Activated naive CD8-positive, alpha-beta T cell treated with anti-CD3 and anti-CD28 coated beads, Interleukin-2, amount 10 ng/mL, durations not matched to agents 7 days and 5 days (primary cell): ENCODE measurements at regions not wholly inside any gene's neighbourhood (a gene's known extent, or its start where the extent isn't known, plus 50 kb on each side); places are given as distances from the start of the nearest gene placed in this dataset.

Experiments used
- ATAC-seq: fragments of 150-1000 bp; cut with Tn5 transposase; one replicate; pipeline ENCODE4 v1.10.0; 2021; ENCODE audit warnings: low read depth, moderate library complexity
- POLR2A ChIA-PET: fragments of 350-600 bp; sonication (Branson Sonifier 250); formaldehyde crosslinking; loops from one replicate; lab custom pipeline; 2021; ENCODE audit warnings: antibody characterized with exemption; lab: Charles Lee
- DNase-seq: peaks from one replicate; pipeline ENCODE4 v3.0.0; 2021
- H3K27ac Mint-ChIP-seq: one replicate; pipeline ENCODE4 v1.8.0; 2022; ENCODE audit warnings: mild to moderate bottlenecking, mixed read lengths
- H3K27me3 Mint-ChIP-seq: one replicate; pipeline ENCODE4 v1.8.0; 2022; ENCODE audit warnings: mild to moderate bottlenecking, moderate library complexity, mixed read lengths
- H3K36me3 Mint-ChIP-seq: one replicate; pipeline ENCODE4 v1.8.0; 2021; ENCODE audit warnings: mild to moderate bottlenecking, mixed read lengths
- H3K4me1 Mint-ChIP-seq: one replicate; pipeline ENCODE4 v1.8.0; 2021; ENCODE audit warnings: mixed read lengths
- H3K4me3 Mint-ChIP-seq: one replicate; pipeline ENCODE4 v1.8.0; 2022; ENCODE audit warnings: mild to moderate bottlenecking, moderate library complexity, mixed read lengths
- H3K9me3 Mint-ChIP-seq: one replicate; pipeline ENCODE4 v1.8.0; 2021; ENCODE audit warnings: mixed read lengths

DNA sequence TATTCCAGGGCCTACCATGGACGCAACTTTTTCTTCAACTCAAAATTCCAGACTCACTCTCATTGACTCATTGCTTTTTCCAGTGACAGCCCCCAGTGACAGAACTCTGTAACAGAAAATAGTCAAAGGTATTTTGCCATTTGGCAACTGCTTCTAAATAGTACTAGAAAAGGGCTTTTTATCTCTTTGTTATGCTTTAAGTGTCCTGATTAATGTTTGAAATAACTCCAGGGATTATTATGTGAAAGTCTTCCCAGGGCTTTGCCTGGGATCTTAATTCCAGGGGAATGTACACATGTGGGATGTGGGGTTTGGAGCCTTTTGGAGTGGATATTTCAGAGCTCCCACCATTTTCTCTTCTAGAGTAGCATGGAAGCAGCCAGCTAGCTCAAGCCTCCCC lies 198.8 kb downstream of the KCNS3 start:
- Mint-ChIP-seq H3K36me3 (no peaks in the 10 kb centered on the region), H3K4me3 (no peak overlapping the region), H3K27ac (no peak overlapping the region), H3K4me1 (peaks cover 10% of the 10 kb centered on the region), H3K27me3 (peaks cover 2% of the 10 kb centered on the region), H3K9me3 (no peaks in the 10 kb centered on the region)
- POLR2A ChIA-PET: no interaction called here
- DNase-seq (no peak), ATAC-seq (no peak)

DNA sequence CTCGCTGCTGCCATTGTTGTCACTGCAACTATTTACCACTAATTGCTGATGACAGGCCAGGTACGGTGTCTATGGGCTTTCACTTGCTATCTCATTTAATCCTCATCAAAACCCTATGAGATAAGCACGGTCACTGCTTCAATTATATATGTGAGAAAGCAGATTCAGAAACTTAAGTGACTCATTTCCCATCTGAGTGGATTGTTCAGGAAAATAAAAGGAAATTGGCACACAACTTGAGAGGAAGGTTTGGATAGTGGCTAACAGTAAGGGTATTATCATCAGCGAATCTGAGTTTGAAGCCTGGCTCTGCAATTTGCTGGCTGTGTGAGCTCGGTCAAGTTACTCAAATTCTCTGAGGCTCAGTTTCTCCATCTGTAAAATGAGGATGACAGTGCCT lies 196.0 kb downstream of the KCNS3 start:
- no peaks in the 10 kb centered on the region for H3K9me3 Mint-ChIP-seq
- peaks cover 6% of the 10 kb centered on the region for H3K27me3 Mint-ChIP-seq
- H3K4me3 Mint-ChIP-seq: no peak overlapping the region
- H3K4me1 Mint-ChIP-seq: peaks cover 10% of the 10 kb centered on the region
- no peaks in the 10 kb centered on the region for H3K36me3 Mint-ChIP-seq
- no peak overlapping the region for H3K27ac Mint-ChIP-seq
- POLR2A ChIA-PET: no interaction called here
- ATAC-seq (no peak), DNase-seq (no peak)

DNA sequence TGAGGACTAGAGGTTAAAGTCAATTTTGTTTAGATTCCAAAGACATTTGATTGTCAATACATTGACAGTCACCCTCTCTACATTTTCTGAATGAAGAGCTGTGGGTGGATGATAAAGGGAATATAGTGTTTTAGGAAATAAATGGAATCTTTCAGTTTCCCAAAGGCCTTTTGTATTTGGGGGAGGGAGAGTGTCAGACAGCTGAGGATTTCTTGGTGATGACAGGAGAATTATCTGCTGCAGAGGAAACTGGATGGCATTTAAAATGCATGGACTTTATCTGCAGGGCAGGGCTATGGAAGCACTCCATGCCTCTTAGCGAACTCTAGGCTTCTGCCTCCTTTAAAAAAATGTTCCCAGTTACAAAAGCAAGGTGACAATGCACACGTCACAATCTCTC lies 195.1 kb downstream of the KCNS3 start:
- Mint-ChIP-seq H3K4me1 (peaks cover 10% of the 10 kb centered on the region), H3K9me3 (no peaks in the 10 kb centered on the region), H3K36me3 (no peaks in the 10 kb centered on the region), H3K27me3 (peaks cover 6% of the 10 kb centered on the region), H3K4me3 (no peak overlapping the region), H3K27ac (no peak overlapping the region)
- ATAC-seq (no peak), DNase-seq (no peak)
- POLR2A ChIA-PET: no interaction called here

DNA sequence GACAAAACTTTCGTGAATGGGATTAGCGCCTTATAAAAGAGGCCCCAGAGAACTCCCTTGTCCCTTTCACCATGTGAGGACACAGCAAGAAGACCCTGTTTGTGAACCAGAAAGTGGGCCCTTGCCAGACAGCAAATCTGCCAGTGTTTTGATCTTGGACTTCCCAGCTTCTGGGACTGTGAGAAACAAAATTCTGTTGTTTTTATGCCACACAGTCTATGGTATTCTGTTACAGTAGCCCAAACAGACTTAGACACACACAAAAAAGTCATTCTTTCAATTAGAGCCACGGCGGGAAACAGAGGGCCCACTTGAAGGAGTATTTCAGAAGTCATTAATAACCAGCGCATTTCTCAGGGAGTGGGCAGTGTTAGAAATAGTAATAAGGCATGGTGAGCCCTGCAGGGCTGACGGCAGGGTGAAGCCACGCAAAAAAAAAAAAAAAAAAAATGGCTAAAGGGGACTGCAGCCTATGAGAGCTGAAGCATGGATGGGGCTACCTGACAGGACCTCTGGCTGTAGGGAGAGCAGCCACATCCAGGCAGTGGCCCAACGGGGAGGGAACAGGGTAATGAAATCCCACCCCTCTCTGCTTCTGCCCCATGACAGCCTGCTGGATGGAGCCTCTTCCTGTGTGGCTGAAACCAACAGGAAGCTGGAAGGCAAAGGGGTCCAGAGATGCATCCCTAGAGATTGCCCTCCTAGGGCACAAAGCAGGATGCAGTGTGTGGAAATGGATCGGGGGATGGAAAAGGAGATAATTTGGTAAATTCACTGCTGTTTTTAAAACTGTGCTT lies 189.3 kb downstream of the KCNS3 start:
- Mint-ChIP-seq H3K4me1 (no peaks in the 10 kb centered on the region), H3K27me3 (peaks cover 9% of the 10 kb centered on the region), H3K36me3 (no peaks in the 10 kb centered on the region), H3K9me3 (no peaks in the 10 kb centered on the region), H3K27ac (no peak overlapping the region), H3K4me3 (no peak overlapping the region)
- no peak for ATAC-seq
- POLR2A ChIA-PET: no interaction called here
- no peak for DNase-seq

DNA sequence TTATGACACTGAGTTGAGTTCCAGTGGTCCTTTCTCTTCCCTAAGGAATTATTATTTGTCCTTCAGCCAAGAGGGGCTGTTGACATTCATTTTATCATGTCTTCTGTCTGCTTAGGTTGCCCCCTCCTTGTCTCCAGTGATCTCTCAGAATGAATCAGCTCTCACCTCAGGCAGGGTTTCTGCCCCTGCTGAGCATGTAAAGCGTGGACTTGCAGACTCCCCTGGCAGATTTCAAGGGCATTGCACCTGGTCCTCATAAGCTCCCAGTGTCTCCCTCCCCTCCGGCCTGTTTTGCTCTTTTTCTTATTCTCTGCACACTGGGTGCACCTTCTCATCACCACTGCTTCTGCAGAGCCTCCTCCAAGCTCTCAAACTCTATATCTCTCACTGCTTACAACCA lies 188.4 kb downstream of the KCNS3 start:
- ATAC-seq (no peak), DNase-seq (no peak)
- no peaks in the 10 kb centered on the region for H3K36me3 Mint-ChIP-seq
- no peaks in the 10 kb centered on the region for H3K4me1 Mint-ChIP-seq
- H3K27ac Mint-ChIP-seq: no peak overlapping the region
- no peaks in the 10 kb centered on the region for H3K9me3 Mint-ChIP-seq
- POLR2A ChIA-PET: no interaction called here
- peaks cover 5% of the 10 kb centered on the region for H3K27me3 Mint-ChIP-seq
- H3K4me3 Mint-ChIP-seq: no peak overlapping the region

DNA sequence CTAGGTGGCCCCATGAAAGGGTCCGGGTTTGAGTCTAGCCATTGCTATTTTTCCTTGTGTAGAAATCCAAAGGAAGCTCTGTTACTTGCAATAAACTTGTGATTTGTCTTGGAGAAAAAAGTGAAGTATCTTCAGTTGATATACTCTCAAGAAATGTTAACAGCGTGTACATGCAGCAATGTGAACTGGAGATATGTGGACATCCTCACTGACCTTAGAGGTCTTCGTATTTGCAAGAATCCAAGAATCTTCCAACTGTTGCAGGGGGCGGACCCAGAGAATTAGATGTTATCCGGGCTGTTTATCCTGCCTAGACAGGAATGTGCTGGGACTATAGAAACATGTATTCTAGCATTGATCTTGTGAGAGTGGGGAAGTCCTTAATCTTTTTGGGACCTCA lies 187.6 kb downstream of the KCNS3 start:
- Mint-ChIP-seq H3K27me3 (peaks cover 4% of the 10 kb centered on the region), H3K36me3 (no peaks in the 10 kb centered on the region), H3K9me3 (no peaks in the 10 kb centered on the region), H3K4me3 (no peak overlapping the region), H3K27ac (no peak overlapping the region), H3K4me1 (no peaks in the 10 kb centered on the region)
- POLR2A ChIA-PET: no interaction called here
- no peak for DNase-seq
- ATAC-seq: no peak

DNA sequence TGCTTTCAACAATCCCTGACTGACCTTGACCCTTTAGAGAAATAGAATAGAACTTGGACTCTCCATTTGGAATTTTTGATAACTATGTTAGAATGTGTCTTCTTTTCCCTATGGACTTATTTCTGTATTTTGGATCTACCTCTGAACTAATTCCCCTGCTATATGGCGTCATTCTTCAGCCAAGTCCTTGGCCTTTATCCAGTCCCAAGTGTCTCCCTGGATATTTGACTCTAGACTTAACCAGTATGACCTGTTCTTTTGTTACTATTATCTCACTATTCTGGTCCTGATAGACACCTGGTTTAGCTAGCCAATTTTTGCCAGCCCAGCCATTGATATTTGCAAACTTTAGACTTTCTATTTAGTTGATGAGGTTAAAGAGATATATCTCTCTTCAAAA lies 186.8 kb downstream of the KCNS3 start:
- Mint-ChIP-seq H3K9me3 (no peaks in the 10 kb centered on the region), H3K4me1 (no peaks in the 10 kb centered on the region), H3K27me3 (peaks cover 4% of the 10 kb centered on the region), H3K36me3 (no peaks in the 10 kb centered on the region), H3K4me3 (no peak overlapping the region), H3K27ac (no peak overlapping the region)
- no peak for ATAC-seq
- no peak for DNase-seq
- POLR2A ChIA-PET: no interaction called here

DNA sequence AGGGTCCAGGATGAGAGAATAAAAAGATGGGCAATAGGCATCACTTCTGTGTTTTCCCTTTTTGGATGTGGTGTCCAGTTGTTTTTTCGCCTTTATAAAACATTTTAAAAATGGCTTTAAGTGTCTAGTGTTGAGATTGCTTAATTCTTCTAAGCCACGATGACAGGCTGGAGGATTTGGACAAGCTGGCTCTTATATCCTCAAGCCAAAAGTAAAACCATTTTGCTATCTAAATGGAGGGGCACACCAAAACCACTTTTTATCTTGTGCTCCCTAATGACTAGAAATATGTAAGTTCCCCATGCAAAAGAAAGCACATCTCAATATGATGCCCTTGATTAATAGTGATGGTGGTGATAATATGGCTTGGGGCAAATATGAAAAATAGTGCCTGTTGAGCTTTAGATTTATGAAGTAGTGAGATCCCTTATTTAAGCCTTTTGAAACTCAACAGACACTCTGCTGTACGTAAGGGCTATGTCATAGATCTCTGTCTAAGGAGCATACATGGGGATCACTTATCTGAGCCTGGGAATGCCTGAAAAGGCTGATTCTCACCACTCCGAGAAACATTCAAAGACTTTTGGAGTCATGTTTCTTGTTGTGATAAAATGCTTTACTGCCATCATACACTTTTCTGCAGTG lies 185.5 kb downstream of the KCNS3 start:
- POLR2A ChIA-PET: no interaction called here
- Mint-ChIP-seq H3K27me3 (peaks cover 7% of the 10 kb centered on the region), H3K27ac (no peak overlapping the region), H3K9me3 (no peaks in the 10 kb centered on the region), H3K4me1 (no peaks in the 10 kb centered on the region), H3K36me3 (no peaks in the 10 kb centered on the region), H3K4me3 (no peak overlapping the region)
- DNase-seq: no peak
- ATAC-seq: no peak

DNA sequence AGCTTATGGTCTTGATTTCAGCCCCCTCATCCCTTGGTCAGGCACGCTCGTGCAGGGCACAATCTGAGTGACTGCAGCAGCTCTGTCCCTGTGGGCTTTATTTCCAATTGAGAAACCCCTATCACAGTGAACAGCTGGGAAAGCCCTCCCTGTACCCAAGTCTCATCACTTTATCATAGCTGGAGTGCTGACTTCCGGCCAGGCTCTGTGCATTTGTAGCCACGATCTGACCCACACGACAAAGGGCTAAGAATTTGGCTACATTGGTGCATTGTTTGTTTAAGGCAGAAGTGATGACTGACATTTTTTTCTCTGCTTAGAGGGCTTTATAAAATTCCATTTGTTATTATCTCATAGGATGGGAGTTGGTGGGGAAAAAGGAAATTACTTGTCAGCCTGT lies 184.4 kb downstream of the KCNS3 start:
- Mint-ChIP-seq H3K4me3 (no peak overlapping the region), H3K4me1 (no peaks in the 10 kb centered on the region), H3K36me3 (no peaks in the 10 kb centered on the region), H3K9me3 (no peaks in the 10 kb centered on the region), H3K27ac (no peak overlapping the region), H3K27me3 (peaks cover 7% of the 10 kb centered on the region)
- POLR2A ChIA-PET: no interaction called here
- DNase-seq (no peak), ATAC-seq (no peak)

DNA sequence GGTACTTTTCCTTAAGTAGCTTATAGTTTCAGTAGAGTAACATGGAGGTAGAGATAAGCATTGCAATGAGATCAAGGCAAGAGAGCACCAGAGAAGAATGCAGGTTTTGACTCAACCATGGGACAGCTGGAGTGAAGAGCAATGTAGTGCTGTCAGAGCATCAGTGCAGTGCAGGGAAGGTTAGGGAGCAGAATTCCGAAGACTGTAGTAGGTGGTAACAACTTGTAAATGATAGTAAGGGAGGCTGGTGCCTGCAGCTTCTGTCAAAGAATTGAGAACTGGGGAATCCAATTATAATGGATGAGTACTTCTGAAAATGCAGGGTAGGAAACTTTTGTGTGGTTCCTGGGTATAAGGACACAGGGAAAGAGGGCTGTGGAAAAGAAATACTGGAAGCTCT lies 183.2 kb downstream of the KCNS3 start:
- POLR2A ChIA-PET: no interaction called here
- Mint-ChIP-seq H3K27ac (no peak overlapping the region), H3K4me3 (no peak overlapping the region)

DNA sequence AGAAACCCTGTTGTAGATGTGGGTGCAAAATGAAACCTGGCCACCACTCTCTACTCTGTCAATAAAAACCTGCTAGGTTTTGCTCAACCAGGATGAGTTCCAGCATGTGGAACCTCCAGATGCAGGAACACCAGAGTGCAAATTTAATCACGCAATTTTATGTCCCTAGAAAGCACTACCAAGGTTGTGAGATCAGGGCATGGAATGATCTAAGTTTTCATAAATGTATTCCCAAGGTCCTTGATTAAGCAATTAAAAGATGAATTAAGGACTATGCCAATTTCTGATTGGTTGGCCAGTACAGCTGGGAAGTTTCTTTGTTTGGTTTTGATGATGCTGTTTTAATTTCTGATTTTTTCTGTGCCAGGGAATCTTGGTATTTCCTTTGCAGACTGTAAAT lies 179.2 kb downstream of the KCNS3 start:
- no peaks in the 10 kb centered on the region for H3K9me3 Mint-ChIP-seq
- no peak for ATAC-seq

More for the DNA sequence above, 183.2 kb downstream of the KCNS3 start:
- Mint-ChIP-seq H3K27me3 (peaks cover 4% of the 10 kb centered on the region), H3K36me3 (no peaks in the 10 kb centered on the region), H3K4me1 (no peaks in the 10 kb centered on the region), H3K9me3 (no peaks in the 10 kb centered on the region)
- no peak for ATAC-seq
- no peak for DNase-seq

DNA sequence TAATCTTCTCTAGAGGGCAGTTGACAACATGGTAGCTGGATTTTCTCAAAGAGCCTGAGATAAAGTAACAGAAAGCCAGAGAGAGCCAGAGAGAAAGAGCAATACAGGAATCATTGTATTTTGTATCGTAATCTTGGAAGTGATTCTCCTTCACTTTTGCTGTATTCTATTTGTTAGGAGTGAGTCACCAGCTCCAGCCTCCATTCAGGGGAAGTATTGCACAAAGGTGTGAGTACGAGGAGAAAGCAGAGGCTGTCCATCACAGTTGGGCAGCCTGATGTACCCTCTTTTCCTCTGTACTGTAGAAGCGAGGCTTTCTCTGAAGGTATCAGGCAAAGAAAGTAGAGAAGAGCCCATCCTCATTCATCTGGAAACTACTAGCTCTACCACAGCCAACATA lies 176.8 kb downstream of the KCNS3 start:
- peaks cover 3% of the 10 kb centered on the region for H3K27me3 Mint-ChIP-seq
- POLR2A ChIA-PET: no interaction called here
- no peaks in the 10 kb centered on the region for H3K36me3 Mint-ChIP-seq
- no peaks in the 10 kb centered on the region for H3K9me3 Mint-ChIP-seq
- ATAC-seq: no peak
- H3K4me3 Mint-ChIP-seq: no peak overlapping the region
- no peak overlapping the region for H3K27ac Mint-ChIP-seq
- no peak for DNase-seq
- H3K4me1 Mint-ChIP-seq: no peaks in the 10 kb centered on the region

More for the DNA sequence above, 179.2 kb downstream of the KCNS3 start:
- Mint-ChIP-seq H3K4me1 (no peaks in the 10 kb centered on the region), H3K27ac (no peak overlapping the region), H3K4me3 (no peak overlapping the region), H3K36me3 (no peaks in the 10 kb centered on the region), H3K27me3 (peaks cover 4% of the 10 kb centered on the region)
- no peak for DNase-seq
- POLR2A ChIA-PET: no interaction called here

DNA sequence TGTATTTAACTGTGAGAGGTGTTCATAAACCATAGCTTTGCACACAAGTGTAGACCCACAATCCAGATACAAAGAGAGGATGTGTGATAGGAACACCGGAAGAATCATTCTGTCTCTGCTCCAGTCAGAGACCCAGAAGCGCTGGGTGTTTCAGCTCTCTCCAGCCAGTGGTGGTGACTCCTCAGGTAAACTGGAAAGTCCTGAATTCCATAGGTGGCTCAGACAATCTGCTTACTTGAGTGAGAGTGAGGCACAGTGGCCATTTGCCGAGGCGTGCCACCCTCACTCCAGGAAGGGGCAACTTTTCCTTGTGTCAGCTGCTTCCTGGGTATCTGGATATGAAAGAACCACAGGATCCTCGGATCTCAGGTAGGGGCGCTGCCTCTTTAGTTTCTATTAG lies 171.5 kb downstream of the KCNS3 start:
- no peaks in the 10 kb centered on the region for H3K9me3 Mint-ChIP-seq
- POLR2A ChIA-PET: no interaction called here

DNA sequence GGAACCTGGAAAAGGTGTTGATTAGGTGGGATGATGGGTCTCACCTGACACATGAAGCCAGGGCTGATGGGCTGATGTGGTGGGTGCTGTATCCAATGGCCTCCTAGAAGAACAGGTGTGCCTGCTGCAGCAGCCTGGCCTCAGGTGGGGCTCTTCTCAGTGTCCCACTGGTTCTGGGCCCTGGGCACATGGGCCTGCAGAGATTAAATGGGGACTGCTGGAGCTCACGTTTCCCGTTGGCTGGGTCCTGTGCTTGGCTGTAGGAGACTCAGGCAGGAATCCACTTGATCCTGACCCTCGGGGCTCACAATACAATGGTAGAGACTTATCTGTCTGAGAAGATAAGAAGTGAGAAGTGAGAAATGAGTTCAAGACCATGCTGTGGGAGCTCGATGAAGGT lies 170.9 kb downstream of the KCNS3 start:
- POLR2A ChIA-PET: no interaction called here
- no peak for ATAC-seq
- H3K4me3 Mint-ChIP-seq: no peak overlapping the region
- no peak for DNase-seq
- H3K36me3 Mint-ChIP-seq: no peaks in the 10 kb centered on the region
- H3K27me3 Mint-ChIP-seq: no peaks in the 10 kb centered on the region
- no peak overlapping the region for H3K27ac Mint-ChIP-seq
- no peaks in the 10 kb centered on the region for H3K9me3 Mint-ChIP-seq
- no peaks in the 10 kb centered on the region for H3K4me1 Mint-ChIP-seq

More for the DNA sequence above, 171.5 kb downstream of the KCNS3 start:
- Mint-ChIP-seq H3K36me3 (no peaks in the 10 kb centered on the region), H3K27ac (no peak overlapping the region), H3K4me1 (no peaks in the 10 kb centered on the region), H3K27me3 (no peaks in the 10 kb centered on the region), H3K4me3 (no peak overlapping the region)
- DNase-seq: no peak
- ATAC-seq: no peak
